CD4-positive, alpha-beta T cell (primary cell): ENCODE measurements at regions not wholly inside any gene's neighbourhood (a gene's known extent, or its start where the extent isn't known, plus 50 kb on each side); places are given as distances from the start of the nearest gene placed in this dataset.
"Not testable (repeated sequence)": the region's sequence is repeated elsewhere in the genome, so short reads cannot be mapped to it uniquely, and the experiment has no call there.

Experiments used
- ATAC-seq: fragments of 200-7000 bp; cut with Tn5 transposase; one replicate; pipeline ENCODE4 v1.10.0; 2022; ENCODE audit warnings: mild to moderate bottlenecking; ENCODE audit not compliant: poor library complexity
- CTCF ChIA-PET: fragments of 350-600 bp; sonication (Branson Sonifier 250); formaldehyde crosslinking; loops from one replicate; lab custom pipeline; 2021; ENCODE audit warnings: antibody characterized with exemption, inconsistent platforms; lab: Charles Lee
- POLR2A ChIA-PET: fragments of 350-600 bp; sonication (Branson Sonifier 250); formaldehyde crosslinking; loops from one replicate; lab custom pipeline; 2021; ENCODE audit warnings: antibody characterized with exemption, inconsistent platforms; lab: Charles Lee
- DNase-seq, 14 experiments: peaks; one replicate each; pipeline ENCODE4 v3.0.0-alpha.2; 2013 to 2020; ENCODE audit warnings: mixed read lengths in 2 of 14
- H3K27ac ChIP-seq, 2 donors: one replicate each; pipeline versions ENCODE4 v1.5.1 to v1.7.0; 2013; ENCODE audit warnings: low read length in 2 of 2, low read depth in 1 of 2, mild to moderate bottlenecking in 1 of 2
- H3K27me3 ChIP-seq, 2 experiments: 1 replicate in 1 of 2; 2 replicates in 1 of 2; pipeline versions ENCODE4 v1.6.1 to v1.7.0; 2013; ENCODE audit warnings: low read length in 2 of 2, control low read depth in 1 of 2, mild to moderate bottlenecking in 1 of 2, moderate library complexity in 1 of 2; ENCODE audit not compliant: insufficient read depth in 2 of 2, control insufficient read depth in 1 of 2
- H3K36me3 ChIP-seq: one replicate; pipeline ENCODE4 v1.6.1; 2013; ENCODE audit warnings: low read length, control low read depth; ENCODE audit not compliant: insufficient read depth
- H3K4me1 ChIP-seq: one replicate; pipeline ENCODE4 v1.6.1; 2013; ENCODE audit warnings: low read length, control low read depth; ENCODE audit not compliant: insufficient read depth
- H3K4me3 ChIP-seq: one replicate; pipeline ENCODE4 v1.5.1; 2013; ENCODE audit warnings: mild to moderate bottlenecking, low read length, moderate library complexity
- H3K9me3 ChIP-seq, 2 experiments: 1 replicate in 1 of 2; 2 replicates in 1 of 2; pipeline versions ENCODE4 v1.6.1 to v1.7.0; 2013; ENCODE audit warnings: low read length in 2 of 2, mild to moderate bottlenecking in 2 of 2, control low read depth in 1 of 2, moderate library complexity in 1 of 2; ENCODE audit not compliant: control insufficient read depth in 1 of 2, insufficient read depth in 1 of 2
- H3K27ac Mint-ChIP-seq: one replicate; pipeline ENCODE4 v1.8.0; 2020; ENCODE audit warnings: mixed read lengths
- H3K27me3 Mint-ChIP-seq: one replicate; pipeline ENCODE4 v1.8.0; 2021; ENCODE audit warnings: mixed read lengths
- H3K36me3 Mint-ChIP-seq: one replicate; pipeline ENCODE4 v1.8.0; 2021; ENCODE audit warnings: low read depth, mixed read lengths
- H3K4me1 Mint-ChIP-seq: one replicate; pipeline ENCODE4 v1.8.0; 2021; ENCODE audit warnings: low read depth, mixed read lengths
- H3K4me3 Mint-ChIP-seq: one replicate; pipeline ENCODE4 v1.8.0; 2020; ENCODE audit warnings: mild to moderate bottlenecking, mixed read lengths
- H3K9me3 Mint-ChIP-seq: one replicate; pipeline ENCODE4 v1.8.0; 2020; ENCODE audit warnings: mixed read lengths
- intact Hi-C, 2 experiments: fragments of 100-400 bp; cut with DNase I in 1 of 2; cut with micrococcal nuclease in 1 of 2; formaldehyde crosslinking; loops; one replicate each; pipeline versions ENCODE4 v1.15.1 to v1.9.0; 2023 to 2025; cut with DNase I, micrococcal nuclease
- TF ChIP-seq, protein P1 (sequence below): fragments of 200-600 bp; IDR thresholded peaks from one replicate; pipeline ENCODE4 v1.8.0; 2022; ENCODE audit warnings: antibody characterized with exemption, mild to moderate bottlenecking

DNA sequence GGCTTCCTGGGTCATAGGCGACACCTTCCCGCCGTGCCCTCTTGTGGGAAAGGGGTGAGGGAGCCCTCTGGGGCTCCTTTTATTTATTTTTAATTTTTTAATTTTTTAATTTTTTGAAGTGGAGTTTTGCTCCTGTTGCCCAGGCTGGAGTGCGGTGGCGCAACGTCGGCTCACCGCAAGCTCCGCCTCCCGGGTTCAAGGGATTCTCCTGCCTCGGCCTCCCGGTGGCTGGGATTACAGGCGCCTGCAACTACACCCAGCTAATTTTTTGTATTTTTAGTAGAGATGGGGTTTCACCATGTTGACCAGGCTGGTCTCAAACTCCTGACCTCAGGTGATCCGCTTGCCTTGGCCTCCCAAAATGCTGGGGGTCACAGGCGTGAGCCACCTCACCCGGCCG is 49.9 kb upstream of the ELFN1 start:
- H3K4me1 ChIP-seq, H3K27ac Mint-ChIP-seq, H3K4me3 Mint-ChIP-seq, H3K4me3 ChIP-seq, H3K4me1 Mint-ChIP-seq, H3K36me3 Mint-ChIP-seq, H3K27ac ChIP-seq, DNase-seq, CTCF ChIA-PET, ATAC-seq, H3K36me3 ChIP-seq, H3K9me3 Mint-ChIP-seq, H3K9me3 ChIP-seq, H3K27me3 ChIP-seq, intact Hi-C loops, H3K27me3 Mint-ChIP-seq, POLR2A ChIA-PET: not testable (repeated sequence)

GRCh38 chr7:1619152-1620079 is 49.6 kb upstream of the PSMG3 start:
- Histone ChIP-seq H3K27ac (no peak overlapping the region), H3K9me3 (no peaks in the 10 kb centered on the region), H3K4me3 (no peak overlapping the region), H3K27me3 (no peaks in the 10 kb centered on the region), H3K36me3 (no peaks in the 10 kb centered on the region), H3K4me1 (no peaks in the 10 kb centered on the region)
- intact Hi-C loops, result no loop called here
- peak in 1 of 14 experiments; percentile 7 for DNase-seq
- Mint-ChIP-seq H3K36me3 (no peaks in the 10 kb centered on the region), H3K4me1 (no peaks in the 10 kb centered on the region), H3K9me3 (no peaks in the 10 kb centered on the region), H3K27me3 (no peaks in the 10 kb centered on the region), H3K4me3 (no peak overlapping the region), H3K27ac (no peak overlapping the region)
- ATAC-seq, result no peak
- TF ChIP-seq, protein P1, sequence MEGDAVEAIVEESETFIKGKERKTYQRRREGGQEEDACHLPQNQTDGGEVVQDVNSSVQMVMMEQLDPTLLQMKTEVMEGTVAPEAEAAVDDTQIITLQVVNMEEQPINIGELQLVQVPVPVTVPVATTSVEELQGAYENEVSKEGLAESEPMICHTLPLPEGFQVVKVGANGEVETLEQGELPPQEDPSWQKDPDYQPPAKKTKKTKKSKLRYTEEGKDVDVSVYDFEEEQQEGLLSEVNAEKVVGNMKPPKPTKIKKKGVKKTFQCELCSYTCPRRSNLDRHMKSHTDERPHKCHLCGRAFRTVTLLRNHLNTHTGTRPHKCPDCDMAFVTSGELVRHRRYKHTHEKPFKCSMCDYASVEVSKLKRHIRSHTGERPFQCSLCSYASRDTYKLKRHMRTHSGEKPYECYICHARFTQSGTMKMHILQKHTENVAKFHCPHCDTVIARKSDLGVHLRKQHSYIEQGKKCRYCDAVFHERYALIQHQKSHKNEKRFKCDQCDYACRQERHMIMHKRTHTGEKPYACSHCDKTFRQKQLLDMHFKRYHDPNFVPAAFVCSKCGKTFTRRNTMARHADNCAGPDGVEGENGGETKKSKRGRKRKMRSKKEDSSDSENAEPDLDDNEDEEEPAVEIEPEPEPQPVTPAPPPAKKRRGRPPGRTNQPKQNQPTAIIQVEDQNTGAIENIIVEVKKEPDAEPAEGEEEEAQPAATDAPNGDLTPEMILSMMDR, result no peak
- ChIA-PET CTCF (no interaction called here), POLR2A (no interaction called here)
